Breast epithelium (tissue), 4 donors: ENCODE measurements at regions not wholly inside any gene's neighbourhood (a gene's known extent, or its start where the extent isn't known, plus 50 kb on each side); places are given as distances from the start of the nearest gene placed in this dataset.
"Not testable (repeated sequence)": the region's sequence is repeated elsewhere in the genome, so short reads cannot be mapped to it uniquely, and the experiment has no call there.

Source experiments
- DNase-seq, 2 donors: peaks; one replicate each; pipeline ENCODE4 v3.0.0-alpha.2; 2019; ENCODE audit warnings: low spot score in 2 of 2
- H3K27ac ChIP-seq, 2 donors: fragments of 200-600 bp; sonication (generic) in 1 of 2; one replicate each; pipeline ENCODE4 v1.5.1; 2016 to 2019; ENCODE audit warnings: mild to moderate bottlenecking in 1 of 2
- H3K27me3 ChIP-seq, 2 donors: fragments of 200-600 bp; sonication (generic) in 1 of 2; one replicate each; pipeline versions ENCODE4 v1.5.1 to v1.6.0; 2017 to 2019; ENCODE audit warnings: control low read depth in 1 of 2, mild to moderate bottlenecking in 1 of 2
- H3K36me3 ChIP-seq: fragments of 200-600 bp; one replicate; pipeline ENCODE4 v1.5.1; 2019
- H3K4me1 ChIP-seq, 2 donors: fragments of 200-600 bp; sonication (generic); one replicate each; pipeline ENCODE4 v1.5.1; 2016 to 2019; ENCODE audit warnings: control low read depth in 1 of 2
- H3K4me3 ChIP-seq, 3 donors: fragments of 200-600 bp; sonication (generic); 1 replicate in 2 of 3; 2 replicates in 1 of 3; pipeline ENCODE4 v1.5.1; 2016 to 2019; ENCODE audit warnings: mild to moderate bottlenecking in 3 of 3, moderate library complexity in 2 of 3
- H3K9me3 ChIP-seq, 2 donors: fragments of 200-600 bp; sonication (generic) in 1 of 2; one replicate each; pipeline ENCODE4 v1.5.1; 2016 to 2019; ENCODE audit warnings: control low read depth in 1 of 2
- POLR2A ChIP-seq: fragments of 450-650 bp; IDR thresholded peaks from one replicate; pipeline ENCODE4 v1.6.1; 2016; ENCODE audit warnings: antibody characterized with exemption, mild to moderate bottlenecking, moderate library complexity
- POLR2AphosphoS5 ChIP-seq, 3 donors: sonication (generic); formaldehyde crosslinking; IDR thresholded peaks; one replicate each; pipeline ENCODE4 v1.6.1; 2017; ENCODE audit warnings: antibody characterized with exemption in 3 of 3
- intact Hi-C: fragments of 100-400 bp; cut with DNase I; formaldehyde crosslinking; loops from one replicate; pipeline ENCODE4 v1.15.1; 2023; ENCODE audit warnings: low total_unique reads
- TF ChIP-seq, protein P1 (sequence below), 3 donors: fragments of 450-650 bp; IDR thresholded peaks; one replicate each; pipeline ENCODE4 v1.5.1; 2016 to 2017; ENCODE audit warnings: antibody characterized with exemption in 3 of 3, mild to moderate bottlenecking in 3 of 3, moderate library complexity in 3 of 3

DNA sequence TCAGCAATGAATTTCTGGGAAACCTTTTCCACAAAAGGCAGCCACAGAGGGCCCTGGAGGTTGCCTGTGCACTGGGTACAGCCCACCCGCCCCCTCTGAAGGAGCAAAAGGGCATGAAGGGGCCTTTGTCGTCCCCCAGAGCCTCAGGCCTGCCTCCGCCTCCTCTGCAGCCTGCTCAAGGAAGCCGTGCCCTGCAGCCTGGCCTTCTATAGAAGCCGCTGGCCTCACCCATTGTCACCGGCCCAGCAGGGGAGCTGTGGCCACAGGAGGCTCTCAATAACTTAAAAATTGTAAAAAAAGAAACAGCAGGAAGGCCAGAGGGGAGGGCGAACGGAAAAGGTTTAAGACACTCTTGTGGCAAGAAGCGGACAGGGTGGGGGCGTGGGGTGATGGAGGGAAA is 213.3 kb downstream of the IRX2 start:
- Histone ChIP-seq H3K27ac (no peak overlapping the region), H3K27me3 (no peaks in the 10 kb centered on the region), H3K9me3 (peaks cover 6 to 9% of the 10 kb centered on the region in 2 donors), H3K4me1 (no peaks in the 10 kb centered on the region), H3K36me3 (no peaks in the 10 kb centered on the region), H3K4me3 (no peak overlapping the region)
- TF ChIP-seq, protein P1, sequence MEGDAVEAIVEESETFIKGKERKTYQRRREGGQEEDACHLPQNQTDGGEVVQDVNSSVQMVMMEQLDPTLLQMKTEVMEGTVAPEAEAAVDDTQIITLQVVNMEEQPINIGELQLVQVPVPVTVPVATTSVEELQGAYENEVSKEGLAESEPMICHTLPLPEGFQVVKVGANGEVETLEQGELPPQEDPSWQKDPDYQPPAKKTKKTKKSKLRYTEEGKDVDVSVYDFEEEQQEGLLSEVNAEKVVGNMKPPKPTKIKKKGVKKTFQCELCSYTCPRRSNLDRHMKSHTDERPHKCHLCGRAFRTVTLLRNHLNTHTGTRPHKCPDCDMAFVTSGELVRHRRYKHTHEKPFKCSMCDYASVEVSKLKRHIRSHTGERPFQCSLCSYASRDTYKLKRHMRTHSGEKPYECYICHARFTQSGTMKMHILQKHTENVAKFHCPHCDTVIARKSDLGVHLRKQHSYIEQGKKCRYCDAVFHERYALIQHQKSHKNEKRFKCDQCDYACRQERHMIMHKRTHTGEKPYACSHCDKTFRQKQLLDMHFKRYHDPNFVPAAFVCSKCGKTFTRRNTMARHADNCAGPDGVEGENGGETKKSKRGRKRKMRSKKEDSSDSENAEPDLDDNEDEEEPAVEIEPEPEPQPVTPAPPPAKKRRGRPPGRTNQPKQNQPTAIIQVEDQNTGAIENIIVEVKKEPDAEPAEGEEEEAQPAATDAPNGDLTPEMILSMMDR (IDR thresholded peaks at IDR 0.05), result no peak
- no peak for TF ChIP-seq POLR2AphosphoS5 (IDR thresholded peaks at IDR 0.05)
- no peak for TF ChIP-seq POLR2A
- no peak for DNase-seq
- intact Hi-C loops, result no loop called here

DNA sequence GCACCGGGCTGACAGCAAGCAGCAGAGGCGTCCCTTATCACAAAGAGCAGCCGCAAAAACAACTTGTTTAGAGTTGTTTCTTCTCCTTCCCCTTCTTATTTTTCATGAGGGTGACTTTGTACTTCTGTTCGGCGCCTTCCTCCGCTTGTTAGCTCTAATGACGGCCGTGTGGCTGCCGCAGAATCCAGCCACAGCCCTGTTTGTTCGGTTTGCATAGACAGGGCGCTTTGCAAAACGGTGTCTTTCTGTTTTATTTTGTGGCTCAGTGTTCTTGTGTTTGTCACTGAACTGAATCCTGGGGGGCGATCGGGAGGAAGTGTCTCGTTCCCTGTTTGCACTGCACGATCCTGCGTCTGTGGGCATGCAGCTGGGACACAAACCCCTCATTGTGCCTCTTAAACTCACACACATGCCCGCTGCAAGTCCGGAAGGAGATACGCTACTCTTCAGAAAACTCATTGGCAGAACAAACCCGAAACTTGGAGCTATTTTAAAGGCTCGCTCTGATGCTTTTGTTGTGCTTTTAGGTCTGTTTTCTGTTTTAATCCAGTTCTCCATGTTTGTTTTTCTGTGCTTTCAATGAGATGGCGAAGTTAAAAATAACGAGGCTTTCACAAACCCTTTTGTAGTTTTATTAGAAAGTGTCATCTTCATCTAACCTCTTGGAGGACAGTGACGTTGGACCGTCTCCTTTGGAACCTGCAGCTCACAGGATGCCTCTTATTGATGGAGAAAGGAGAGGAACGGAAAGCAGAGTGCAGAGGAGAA is 213.9 kb downstream of the IRX2 start:
- intact Hi-C loops, result no loop called here
- Histone ChIP-seq H3K36me3 (no peaks in the 10 kb centered on the region), H3K4me1 (no peaks in the 10 kb centered on the region), H3K4me3 (no peak overlapping the region), H3K27ac (no peak overlapping the region), H3K27me3 (no peaks in the 10 kb centered on the region), H3K9me3 (peaks cover 9% of the 10 kb centered on the region in 2 donors)
- TF ChIP-seq, protein P1 (IDR thresholded peaks at IDR 0.05), result no peak
- TF ChIP-seq POLR2A (no peak), POLR2AphosphoS5 (IDR thresholded peaks at IDR 0.05) (no peak)
- DNase-seq, result no peak

DNA sequence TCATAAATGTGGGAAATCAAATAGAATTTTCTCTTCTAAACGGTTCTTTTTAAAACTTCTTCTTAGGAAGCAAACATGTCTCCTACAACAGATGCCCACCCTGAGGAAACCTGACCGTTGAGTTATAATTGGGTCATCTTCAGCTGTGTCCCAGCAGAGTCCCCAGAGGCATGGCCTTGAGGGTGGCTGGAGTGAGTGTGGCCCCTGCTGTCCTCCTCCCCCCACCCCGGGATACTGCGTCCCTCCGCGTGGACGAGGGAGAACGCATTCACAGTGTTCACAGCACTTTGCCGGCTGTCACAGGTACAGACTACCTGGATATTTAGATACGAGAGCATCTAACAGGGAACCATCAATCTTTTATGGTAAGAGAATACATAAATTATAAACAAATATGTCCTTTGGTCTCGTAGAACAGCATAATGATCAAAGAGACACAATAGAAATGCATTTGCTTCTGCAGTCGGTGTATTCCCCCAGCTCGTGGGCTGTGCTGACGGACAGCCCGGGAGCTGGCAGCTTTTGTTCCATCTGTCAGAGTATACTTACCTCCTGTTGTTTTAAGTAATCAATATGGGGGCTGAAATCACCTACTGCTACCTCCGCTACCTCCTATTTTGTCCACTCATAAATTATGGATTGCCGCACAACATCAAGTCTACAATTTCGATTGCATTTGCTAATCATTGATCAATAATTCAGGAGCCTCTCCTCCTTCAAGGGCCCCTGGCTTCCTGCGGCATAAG is 214.7 kb downstream of the IRX2 start:
- no peak for DNase-seq
- intact Hi-C loops, result no loop called here
- no peaks in the 10 kb centered on the region for H3K27me3 ChIP-seq
- H3K4me3 ChIP-seq, result no peak overlapping the region
- H3K9me3 ChIP-seq, result peaks cover 9% of the 10 kb centered on the region in 2 donors
- no peaks in the 10 kb centered on the region for H3K4me1 ChIP-seq
- TF ChIP-seq, protein P1 (IDR thresholded peaks at IDR 0.05), result no peak
- TF ChIP-seq POLR2AphosphoS5 (IDR thresholded peaks at IDR 0.05) (no peak), POLR2A (no peak)
- no peak overlapping the region for H3K27ac ChIP-seq
- no peaks in the 10 kb centered on the region for H3K36me3 ChIP-seq

DNA sequence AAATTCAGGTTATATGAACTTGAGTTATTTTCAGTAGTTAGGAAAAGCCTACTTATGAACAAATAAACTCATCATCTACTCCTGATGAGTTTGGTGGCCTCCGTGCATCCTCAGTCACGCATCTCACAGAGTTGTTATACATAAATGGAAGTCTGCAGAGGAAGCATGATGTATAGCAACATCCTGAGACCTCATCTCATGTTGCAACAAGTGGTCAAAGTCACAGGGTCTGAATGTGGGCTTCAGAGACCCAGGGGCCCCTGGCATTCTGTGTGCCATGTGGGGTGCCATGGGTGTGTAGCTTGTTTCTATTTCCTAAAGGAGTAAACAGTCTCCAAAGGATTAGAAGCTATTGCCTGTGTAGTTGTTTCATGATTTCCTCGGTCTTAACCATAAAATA is 216.5 kb downstream of the IRX2 start:
- TF ChIP-seq, protein P1 (IDR thresholded peaks at IDR 0.05), result no peak
- no peak for TF ChIP-seq POLR2AphosphoS5 (IDR thresholded peaks at IDR 0.05)
- no peak for TF ChIP-seq POLR2A
- Histone ChIP-seq H3K27me3 (no peaks in the 10 kb centered on the region), H3K4me3 (no peak overlapping the region), H3K9me3 (peaks cover 9% of the 10 kb centered on the region in 2 donors), H3K4me1 (no peaks in the 10 kb centered on the region), H3K27ac (no peak overlapping the region), H3K36me3 (no peaks in the 10 kb centered on the region)
- intact Hi-C loops, result no loop called here
- DNase-seq, result no peak

DNA sequence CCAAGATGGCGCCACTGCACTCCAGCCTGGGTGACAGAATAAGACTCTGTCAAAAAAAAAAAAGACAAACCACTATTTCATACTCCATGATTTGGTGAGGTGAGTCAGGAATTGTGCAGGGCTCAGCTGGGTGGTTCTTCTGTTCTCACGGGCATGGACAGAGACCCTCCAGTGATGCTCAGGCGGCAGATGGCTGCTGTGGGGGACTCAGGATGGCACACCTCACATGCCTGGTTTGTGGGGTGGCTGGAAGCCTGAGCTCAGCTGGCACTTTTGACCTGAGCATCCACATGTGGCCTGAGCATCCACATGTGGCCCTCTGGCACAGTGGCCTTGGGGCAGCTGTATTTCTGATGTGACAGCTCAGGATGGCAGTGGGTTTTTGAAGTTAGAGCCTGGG is 217.2 kb downstream of the IRX2 start:
- DNase-seq, result no peak
- TF ChIP-seq POLR2AphosphoS5 (IDR thresholded peaks at IDR 0.05) (no peak), POLR2A (no peak)
- TF ChIP-seq, protein P1 (IDR thresholded peaks at IDR 0.05), result no peak
- intact Hi-C loops, result no loop called here
- Histone ChIP-seq H3K27me3 (no peaks in the 10 kb centered on the region), H3K4me3 (no peak overlapping the region), H3K36me3 (no peaks in the 10 kb centered on the region), H3K4me1 (no peaks in the 10 kb centered on the region), H3K27ac (no peak overlapping the region), H3K9me3 (peaks cover 9% of the 10 kb centered on the region in 2 donors)

- H3K36me3 ChIP-seq, intact Hi-C loops, H3K9me3 ChIP-seq, DNase-seq, H3K4me1 ChIP-seq, H3K27ac ChIP-seq, H3K27me3 ChIP-seq, H3K4me3 ChIP-seq: not testable (repeated sequence)
These were observed 217.6 kb downstream of the IRX2 start for GRCh38 chr5:2533848-2534247.
